ENCODE measurements at regions not wholly inside any gene's neighbourhood (a gene's known extent, or its start where the extent isn't known, plus 50 kb on each side); places are given as distances from the start of the nearest gene placed in this dataset.

GRCh38 chr11:70026726-70027125 is 51.4 kb upstream of the ANO1 start:
- no peak for DNase-seq (ENCODE audit: low read depth, low spot score)

- no peak for DNase-seq (ENCODE audit: low read depth, low spot score)
These were observed 50.7 kb upstream of the ANO1 start for GRCh38 chr11:70027451-70027850.

- no peak for DNase-seq (ENCODE audit: low read depth, low spot score)
These were observed 49.8 kb upstream of the ANO1 start for GRCh38 chr11:70028147-70028855.
